Activated B cell treated with CpG ODN at 0.5 μM for 24 hours (primary cell): ENCODE measurements at regions not wholly inside any gene's neighbourhood (a gene's known extent, or its start where the extent isn't known, plus 50 kb on each side); places are given as distances from the start of the nearest gene placed in this dataset.

Experiments used
- ATAC-seq: fragments of 200-7000 bp; cut with Tn5 transposase; one replicate; pipeline ENCODE4 v1.10.0; 2021; ENCODE audit warnings: low read depth, mild to moderate bottlenecking, moderate library complexity
- CTCF ChIA-PET: fragments of 350-600 bp; sonication (Branson Sonifier 250); formaldehyde crosslinking; loops from one replicate; lab custom pipeline; 2021; ENCODE audit warnings: antibody characterized with exemption; lab: Charles Lee
- POLR2A ChIA-PET: fragments of 350-600 bp; sonication (Branson Sonifier 250); formaldehyde crosslinking; loops from one replicate; lab custom pipeline; 2021; ENCODE audit warnings: antibody characterized with exemption; lab: Charles Lee
- DNase-seq: peaks from one replicate; pipeline ENCODE4 v3.0.0; 2022
- H3K27ac Mint-ChIP-seq: one replicate; pipeline ENCODE4 v1.8.0; 2020; ENCODE audit warnings: mixed read lengths
- H3K27me3 Mint-ChIP-seq: one replicate; pipeline ENCODE4 v1.8.0; 2021; ENCODE audit warnings: mixed read lengths
- H3K36me3 Mint-ChIP-seq: one replicate; pipeline ENCODE4 v1.8.0; 2021; ENCODE audit warnings: low read depth, mixed read lengths
- H3K4me1 Mint-ChIP-seq: one replicate; pipeline ENCODE4 v1.8.0; 2021; ENCODE audit warnings: mixed read lengths
- H3K4me3 Mint-ChIP-seq: one replicate; pipeline ENCODE4 v1.8.0; 2020; ENCODE audit warnings: mild to moderate bottlenecking, mixed read lengths
- H3K9me3 Mint-ChIP-seq: one replicate; pipeline ENCODE4 v1.8.0; 2020; ENCODE audit warnings: mixed read lengths
- intact Hi-C: fragments of 100-400 bp; cut with micrococcal nuclease; formaldehyde crosslinking; loops from one replicate; pipeline ENCODE4 v1.15.1; 2024
- TF ChIP-seq, protein P1 (sequence below): fragments of 200-600 bp; IDR thresholded peaks from one replicate; pipeline ENCODE4 v1.8.0; 2022; ENCODE audit warnings: antibody characterized with exemption, mild to moderate bottlenecking

GRCh38 chr5:145295236-145295835 is 539.8 kb downstream of the PRELID2 start:
- CTCF ChIA-PET, result no interaction called here
- POLR2A ChIA-PET, result no interaction called here
- no peak overlapping the region for H3K4me3 Mint-ChIP-seq
- no peaks in the 10 kb centered on the region for H3K4me1 Mint-ChIP-seq
- no peaks in the 10 kb centered on the region for H3K9me3 Mint-ChIP-seq
- intact Hi-C loops, result no loop called here
- H3K27me3 Mint-ChIP-seq, result no peaks in the 10 kb centered on the region
- DNase-seq (no peak), ATAC-seq (no peak)
- no peaks in the 10 kb centered on the region for H3K36me3 Mint-ChIP-seq
- no peak overlapping the region for H3K27ac Mint-ChIP-seq
- TF ChIP-seq, protein P1, sequence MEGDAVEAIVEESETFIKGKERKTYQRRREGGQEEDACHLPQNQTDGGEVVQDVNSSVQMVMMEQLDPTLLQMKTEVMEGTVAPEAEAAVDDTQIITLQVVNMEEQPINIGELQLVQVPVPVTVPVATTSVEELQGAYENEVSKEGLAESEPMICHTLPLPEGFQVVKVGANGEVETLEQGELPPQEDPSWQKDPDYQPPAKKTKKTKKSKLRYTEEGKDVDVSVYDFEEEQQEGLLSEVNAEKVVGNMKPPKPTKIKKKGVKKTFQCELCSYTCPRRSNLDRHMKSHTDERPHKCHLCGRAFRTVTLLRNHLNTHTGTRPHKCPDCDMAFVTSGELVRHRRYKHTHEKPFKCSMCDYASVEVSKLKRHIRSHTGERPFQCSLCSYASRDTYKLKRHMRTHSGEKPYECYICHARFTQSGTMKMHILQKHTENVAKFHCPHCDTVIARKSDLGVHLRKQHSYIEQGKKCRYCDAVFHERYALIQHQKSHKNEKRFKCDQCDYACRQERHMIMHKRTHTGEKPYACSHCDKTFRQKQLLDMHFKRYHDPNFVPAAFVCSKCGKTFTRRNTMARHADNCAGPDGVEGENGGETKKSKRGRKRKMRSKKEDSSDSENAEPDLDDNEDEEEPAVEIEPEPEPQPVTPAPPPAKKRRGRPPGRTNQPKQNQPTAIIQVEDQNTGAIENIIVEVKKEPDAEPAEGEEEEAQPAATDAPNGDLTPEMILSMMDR, result no peak

DNA sequence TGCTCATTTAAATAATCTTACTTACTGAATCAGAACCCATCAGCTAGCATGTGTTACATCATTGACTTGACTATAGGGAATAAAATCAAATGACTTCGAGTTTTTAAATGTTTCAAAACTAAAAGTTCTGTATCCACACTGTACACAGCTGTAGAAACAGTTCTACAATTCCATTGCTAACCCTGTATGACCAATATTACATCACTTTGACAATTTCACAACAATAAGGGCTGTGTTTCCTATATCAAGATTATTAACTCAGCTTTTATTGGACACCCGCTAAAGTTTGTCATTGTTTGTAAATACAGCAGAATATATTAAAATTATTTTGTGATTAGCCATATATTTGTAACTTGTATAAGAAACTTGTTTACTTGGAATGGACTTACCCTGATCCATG is 540.8 kb downstream of the PRELID2 start:
- Mint-ChIP-seq H3K4me3 (no peak overlapping the region), H3K27ac (no peak overlapping the region), H3K4me1 (no peaks in the 10 kb centered on the region), H3K36me3 (no peaks in the 10 kb centered on the region), H3K9me3 (no peaks in the 10 kb centered on the region), H3K27me3 (no peaks in the 10 kb centered on the region)
- POLR2A ChIA-PET, result no interaction called here
- DNase-seq (no peak), ATAC-seq (no peak)
- CTCF ChIA-PET, result no interaction called here
- TF ChIP-seq, protein P1, result no peak
- intact Hi-C loops, result no loop called here

GRCh38 chr5:145293716-145294115 is 541.4 kb downstream of the PRELID2 start:
- H3K4me1 Mint-ChIP-seq, result no peaks in the 10 kb centered on the region
- no peaks in the 10 kb centered on the region for H3K9me3 Mint-ChIP-seq
- DNase-seq, result no peak
- TF ChIP-seq, protein P1, result no peak
- ATAC-seq, result no peak
- no peaks in the 10 kb centered on the region for H3K36me3 Mint-ChIP-seq
- CTCF ChIA-PET, result no interaction called here
- H3K4me3 Mint-ChIP-seq, result no peak overlapping the region
- H3K27ac Mint-ChIP-seq, result no peak overlapping the region
- POLR2A ChIA-PET, result no interaction called here
- intact Hi-C loops, result no loop called here
- no peaks in the 10 kb centered on the region for H3K27me3 Mint-ChIP-seq

DNA sequence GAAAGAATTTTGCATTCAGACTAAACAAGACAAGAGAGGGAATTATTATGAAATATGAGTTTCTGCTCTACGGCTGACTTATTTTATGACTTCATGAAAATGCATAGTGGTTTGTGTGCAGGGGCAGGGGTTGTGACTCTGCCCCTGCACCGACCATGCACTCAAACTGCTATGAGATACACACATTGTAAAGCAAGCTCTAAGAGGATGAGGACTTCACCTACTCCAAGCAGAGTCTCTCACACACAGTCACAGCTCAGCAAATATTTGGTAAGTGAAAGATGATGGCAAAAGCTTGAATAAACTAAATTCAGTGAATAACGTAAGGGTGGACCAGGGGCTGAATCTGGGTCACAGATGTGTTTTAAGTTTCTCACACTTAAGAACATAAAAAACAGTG is 542.9 kb downstream of the PRELID2 start:
- CTCF ChIA-PET, result no interaction called here
- Mint-ChIP-seq H3K9me3 (no peaks in the 10 kb centered on the region), H3K27ac (no peak overlapping the region), H3K4me1 (no peaks in the 10 kb centered on the region), H3K36me3 (no peaks in the 10 kb centered on the region), H3K27me3 (no peaks in the 10 kb centered on the region), H3K4me3 (no peak overlapping the region)
- intact Hi-C loops, result no loop called here
- TF ChIP-seq, protein P1, result no peak
- ATAC-seq (no peak), DNase-seq (no peak)
- POLR2A ChIA-PET, result no interaction called here

DNA sequence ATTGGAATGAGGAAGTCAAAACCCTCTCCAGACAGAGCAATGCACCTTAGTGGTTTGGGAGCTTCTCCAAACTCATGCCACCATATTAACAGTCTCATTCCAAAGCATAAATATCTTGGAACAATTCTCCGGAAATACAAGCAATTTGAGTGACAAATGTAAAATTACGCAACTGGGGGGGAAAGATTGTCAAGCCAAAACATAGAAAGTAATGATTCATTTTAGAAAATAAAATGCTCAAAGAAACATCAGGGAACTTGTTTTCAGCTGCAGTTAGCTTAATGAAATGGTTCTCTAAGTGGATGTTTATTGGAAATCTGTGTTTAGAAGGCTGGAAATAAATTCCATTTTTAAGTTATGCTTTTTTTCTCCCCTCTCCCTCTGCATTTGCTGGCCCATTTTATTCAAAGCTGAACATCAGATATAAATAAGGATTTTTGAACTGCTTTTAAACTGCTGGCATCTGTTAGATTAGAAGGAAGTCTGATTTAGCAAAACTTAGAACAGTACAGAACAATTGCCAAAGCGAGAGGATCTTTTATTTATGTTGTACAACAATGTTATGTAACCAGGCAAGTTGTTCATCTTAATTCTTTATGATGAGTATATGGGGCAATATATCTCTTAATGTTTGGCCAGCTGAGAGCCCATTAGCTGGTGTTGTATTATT is 551.9 kb downstream of the PRELID2 start:
- Mint-ChIP-seq H3K27me3 (no peaks in the 10 kb centered on the region), H3K27ac (no peak overlapping the region), H3K36me3 (no peaks in the 10 kb centered on the region), H3K4me1 (no peaks in the 10 kb centered on the region), H3K9me3 (no peaks in the 10 kb centered on the region), H3K4me3 (no peak overlapping the region)
- TF ChIP-seq, protein P1, result no peak
- intact Hi-C loops, result no loop called here
- ChIA-PET POLR2A (no interaction called here), CTCF (no interaction called here)
- DNase-seq (no peak), ATAC-seq (no peak)
